K562 (cell line): ENCODE measurements at regions not wholly inside any gene's neighbourhood (a gene's known extent, or its start where the extent isn't known, plus 50 kb on each side); places are given as distances from the start of the nearest gene placed in this dataset.

ENCODE experiments used
- JUND ChIP-seq, 2 experiments: IDR thresholded peaks; 2 replicates in 1 of 2; 3 replicates in 1 of 2; pipeline ENCODE4 v1.6.1; 2011; ENCODE audit warnings: borderline replicate concordance in 2 of 2, low read depth in 2 of 2, low read length in 2 of 2, improper control_type of control experiment in 1 of 2, missing biosample characterization in 1 of 2, missing genetic modification characterization in 1 of 2, missing genetic modification reagents in 1 of 2
- MAFF ChIP-seq: IDR thresholded peaks from 2 replicates; pipeline ENCODE4 v1.6.1; 2012; ENCODE audit warnings: low read length, improper control_type of control experiment
- POLR2A ChIP-seq: fragments of 450-650 bp; conservative IDR thresholded peaks from 2 replicates; pipeline ENCODE4 v1.6.1; 2016
- SMAD1 ChIP-seq: fragments of 150-350 bp; IDR thresholded peaks from 2 replicates; pipeline ENCODE4 v1.6.1; 2014; ENCODE audit warnings: low read length, low read depth; ENCODE audit not compliant: partially characterized antibody
- ZNF324 ChIP-seq: fragments of 250-450 bp; sonication (Bioruptor Pico); IDR thresholded peaks from 2 replicates; pipeline ENCODE4 v1.4.0; 2020; ENCODE audit warnings: mild to moderate bottlenecking
- ZNF445 ChIP-seq: fragments of 250-450 bp; sonication (Bioruptor Pico); IDR thresholded peaks from 2 replicates; pipeline ENCODE4 v1.4.0; 2020; ENCODE audit warnings: low read depth, mild to moderate bottlenecking, moderate library complexity
- TF ChIP-seq, protein P1 (sequence below), 3 experiments: IDR thresholded peaks in 2 of 3; conservative IDR thresholded peaks in 1 of 3; 2 replicates each; pipeline ENCODE4 v1.5.1; 2011 to 2012; ENCODE audit warnings: low read length in 3 of 3, mild to moderate bottlenecking in 3 of 3, control low read depth in 2 of 3, improper control_type of control experiment in 1 of 3, inconsistent platforms in 1 of 3, low read depth in 1 of 3, mixed read lengths in 1 of 3, moderate library complexity in 1 of 3; ENCODE audit not compliant: insufficient read depth in 2 of 3

DNA sequence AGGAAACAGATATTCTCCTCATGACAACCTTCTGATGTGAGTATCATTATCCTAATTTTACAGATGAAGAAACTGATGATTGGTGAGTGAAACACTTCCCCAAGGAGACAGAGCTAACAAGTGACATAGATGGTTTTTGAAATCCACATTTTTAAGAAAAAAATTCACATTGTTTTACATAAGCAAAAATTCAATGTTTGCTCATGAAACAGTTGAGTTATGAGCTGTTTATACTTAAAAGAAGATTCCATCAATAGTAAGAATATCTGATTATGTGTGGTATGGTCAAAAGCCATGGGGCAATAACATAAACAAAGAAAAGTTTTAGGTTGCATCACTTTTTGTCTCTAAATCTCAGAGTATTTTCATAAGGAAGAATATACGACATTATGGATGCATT is 167.9 kb upstream of the PAPPA start:
- TF ChIP-seq, protein P1, sequence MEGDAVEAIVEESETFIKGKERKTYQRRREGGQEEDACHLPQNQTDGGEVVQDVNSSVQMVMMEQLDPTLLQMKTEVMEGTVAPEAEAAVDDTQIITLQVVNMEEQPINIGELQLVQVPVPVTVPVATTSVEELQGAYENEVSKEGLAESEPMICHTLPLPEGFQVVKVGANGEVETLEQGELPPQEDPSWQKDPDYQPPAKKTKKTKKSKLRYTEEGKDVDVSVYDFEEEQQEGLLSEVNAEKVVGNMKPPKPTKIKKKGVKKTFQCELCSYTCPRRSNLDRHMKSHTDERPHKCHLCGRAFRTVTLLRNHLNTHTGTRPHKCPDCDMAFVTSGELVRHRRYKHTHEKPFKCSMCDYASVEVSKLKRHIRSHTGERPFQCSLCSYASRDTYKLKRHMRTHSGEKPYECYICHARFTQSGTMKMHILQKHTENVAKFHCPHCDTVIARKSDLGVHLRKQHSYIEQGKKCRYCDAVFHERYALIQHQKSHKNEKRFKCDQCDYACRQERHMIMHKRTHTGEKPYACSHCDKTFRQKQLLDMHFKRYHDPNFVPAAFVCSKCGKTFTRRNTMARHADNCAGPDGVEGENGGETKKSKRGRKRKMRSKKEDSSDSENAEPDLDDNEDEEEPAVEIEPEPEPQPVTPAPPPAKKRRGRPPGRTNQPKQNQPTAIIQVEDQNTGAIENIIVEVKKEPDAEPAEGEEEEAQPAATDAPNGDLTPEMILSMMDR (IDR thresholded peaks at IDR 0.05 in 2 of 3, conservative IDR thresholded peaks at IDR 0.05 in 1 of 3; ENCODE audit: insufficient read depth in 2 of 3, low read depth in 1 of 3, low read length in 3 of 3) = no peak
- TF ChIP-seq ZNF445 (no peak), JUND (IDR thresholded peaks at IDR 0.05; ENCODE audit: borderline replicate concordance, low read depth, low read length) (no peak), JUND (tag; IDR thresholded peaks at IDR 0.05; ENCODE audit: borderline replicate concordance, low read depth, low read length) (no peak), POLR2A (no peak), ZNF324 (CRISPR knock-in tag) (no peak), MAFF (no peak), SMAD1 (no peak)
